HEK293 (cell line): ENCODE measurements at regions not wholly inside any gene's neighbourhood (a gene's known extent, or its start where the extent isn't known, plus 50 kb on each side); places are given as distances from the start of the nearest gene placed in this dataset.

Source experiments
- CTCF ChIA-PET: fragments of 350-600 bp; formaldehyde crosslinking; extraction: SDS; loops from one replicate; lab custom pipeline; 2021; ENCODE audit warnings: antibody characterized with exemption; lab: Yijun Ruan, JAX
- POLR2A ChIA-PET: fragments of 300-600 bp; formaldehyde crosslinking; extraction: SDS; loops from one replicate; lab custom pipeline; 2020; ENCODE audit warnings: antibody characterized with exemption, inconsistent platforms; lab: Yijun Ruan, JAX
- H3K27ac ChIP-seq: fragments of 200-500 bp; sonication (Bioruptor generic); 2 replicates; pipeline ENCODE4 v1.5.1; 2014; ENCODE audit warnings: low read depth, low read length, control low read depth, inconsistent platforms; ENCODE audit errors: extremely low read depth
- H3K36me3 ChIP-seq, 2 experiments: fragments of 200-500 bp in 1 of 2; sonication (Bioruptor generic) in 1 of 2; 1 replicate in 1 of 2; 2 replicates in 1 of 2; pipeline ENCODE4 v1.5.1; 2014 to 2017; ENCODE audit warnings: inconsistent platforms in 2 of 2, low read length in 2 of 2; ENCODE audit not compliant: control insufficient read depth in 2 of 2, insufficient read depth in 1 of 2
- H3K4me1 ChIP-seq: fragments of 200-500 bp; sonication (Bioruptor generic); 2 replicates; pipeline ENCODE4 v1.5.1; 2014; ENCODE audit warnings: mild to moderate bottlenecking, low read length, inconsistent platforms; ENCODE audit not compliant: control insufficient read depth, insufficient read depth
- H3K4me3 ChIP-seq: 2 replicates; pipeline ENCODE4 v1.5.1; 2011; ENCODE audit warnings: low read depth, mild to moderate bottlenecking, control low read depth, low read length, moderate library complexity
- H3K9me3 ChIP-seq: fragments of 200-500 bp; sonication (Bioruptor generic); 2 replicates; pipeline ENCODE4 v1.5.1; 2014; ENCODE audit warnings: low read depth, low read length, inconsistent platforms; ENCODE audit not compliant: control insufficient read depth, insufficient read depth
- ELK4 ChIP-seq: IDR thresholded peaks from 2 replicates; pipeline ENCODE4 v1.6.1; 2011; ENCODE audit warnings: mild to moderate bottlenecking, low read depth, low read length, borderline replicate concordance
- GLI2 ChIP-seq: fragments of 450-650 bp; formaldehyde crosslinking; IDR thresholded peaks from 2 replicates; pipeline ENCODE4; 2017; ENCODE audit warnings: missing biosample characterization, missing genetic modification characterization, low read depth, borderline replicate concordance
- GLIS1 ChIP-seq: fragments of 450-650 bp; formaldehyde crosslinking; IDR thresholded peaks from 2 replicates; pipeline ENCODE4 v1.5.1; 2016; ENCODE audit warnings: missing biosample characterization, missing genetic modification characterization
- PRDM6 ChIP-seq: fragments of 450-650 bp; formaldehyde crosslinking; IDR thresholded peaks from 2 replicates; pipeline ENCODE4 v1.5.1; 2017; ENCODE audit warnings: missing biosample characterization, missing genetic modification characterization
- SP2 ChIP-seq: fragments of 450-650 bp; formaldehyde crosslinking; IDR thresholded peaks from 2 replicates; pipeline ENCODE4 v1.5.1; 2016; ENCODE audit warnings: missing biosample characterization, missing genetic modification characterization
- YY1 ChIP-seq: fragments of 450-650 bp; formaldehyde crosslinking; IDR thresholded peaks from 2 replicates; pipeline ENCODE4 v1.5.1; 2018; ENCODE audit warnings: missing biosample characterization, missing genetic modification characterization
- ZBTB21 ChIP-seq: fragments of 450-650 bp; formaldehyde crosslinking; IDR thresholded peaks from 2 replicates; pipeline ENCODE4 v1.5.1; 2017; ENCODE audit warnings: missing biosample characterization, missing genetic modification characterization
- ZNF114 ChIP-seq: fragments of 450-650 bp; formaldehyde crosslinking; IDR thresholded peaks from 2 replicates; pipeline ENCODE4 v1.5.0; 2017; ENCODE audit warnings: missing biosample characterization, missing genetic modification characterization
- ZNF121 ChIP-seq: fragments of 450-650 bp; formaldehyde crosslinking; IDR thresholded peaks from 2 replicates; pipeline ENCODE4 v1.5.1; 2016; ENCODE audit warnings: missing biosample characterization, missing genetic modification characterization
- ZNF146 ChIP-seq: fragments of 450-650 bp; formaldehyde crosslinking; IDR thresholded peaks from 2 replicates; pipeline ENCODE4 v1.5.1; 2016; ENCODE audit warnings: missing biosample characterization, missing genetic modification characterization
- ZNF16 ChIP-seq: fragments of 450-650 bp; formaldehyde crosslinking; IDR thresholded peaks from 2 replicates; pipeline ENCODE4 v1.5.1; 2016; ENCODE audit warnings: low read depth, missing biosample characterization, missing genetic modification characterization
- ZNF169 ChIP-seq: fragments of 450-650 bp; formaldehyde crosslinking; IDR thresholded peaks from 2 replicates; pipeline ENCODE4 v1.5.1; 2016; ENCODE audit warnings: missing biosample characterization, missing genetic modification characterization
- ZNF26 ChIP-seq: fragments of 450-650 bp; formaldehyde crosslinking; IDR thresholded peaks from 2 replicates; pipeline ENCODE4 v1.5.1; 2016; ENCODE audit warnings: missing biosample characterization, missing genetic modification characterization
- ZNF48 ChIP-seq: fragments of 450-650 bp; formaldehyde crosslinking; IDR thresholded peaks from 2 replicates; pipeline ENCODE4 v1.5.1; 2016; ENCODE audit warnings: missing biosample characterization, missing genetic modification characterization
- ZNF510 ChIP-seq: fragments of 450-650 bp; formaldehyde crosslinking; IDR thresholded peaks from 2 replicates; pipeline ENCODE4 v1.5.1; 2018; ENCODE audit warnings: mild to moderate bottlenecking, missing genetic modification characterization, missing biosample characterization; ENCODE audit not compliant: insufficient replicate concordance
- ZNF596 ChIP-seq: fragments of 450-650 bp; IDR thresholded peaks from 2 replicates; pipeline ENCODE4 v1.5.0; 2018; ENCODE audit warnings: missing biosample characterization, mild to moderate bottlenecking, missing genetic modification characterization, moderate library complexity
- ZNF76 ChIP-seq: fragments of 450-650 bp; formaldehyde crosslinking; IDR thresholded peaks from 2 replicates; pipeline ENCODE4; 2016; ENCODE audit warnings: low read depth, missing biosample characterization, missing genetic modification characterization, borderline replicate concordance
- ZNF768 ChIP-seq: fragments of 450-650 bp; formaldehyde crosslinking; IDR thresholded peaks from 2 replicates; pipeline ENCODE4 v1.5.1; 2018; ENCODE audit warnings: missing biosample characterization, mild to moderate bottlenecking, missing genetic modification characterization
- ZNF777 ChIP-seq: fragments of 450-650 bp; formaldehyde crosslinking; IDR thresholded peaks from 2 replicates; pipeline ENCODE4 v1.5.1; 2017; ENCODE audit warnings: missing biosample characterization, missing genetic modification characterization, borderline replicate concordance
- ZSCAN4 ChIP-seq: fragments of 450-650 bp; formaldehyde crosslinking; IDR thresholded peaks from 2 replicates; pipeline ENCODE4 v1.5.1; 2017; ENCODE audit warnings: missing biosample characterization, missing genetic modification characterization

- H3K36me3 ChIP-seq = no peaks in the 10 kb centered on the region
- POLR2A ChIA-PET = no interaction called here
- no peaks in the 10 kb centered on the region for H3K4me1 ChIP-seq
- no peak overlapping the region for H3K4me3 ChIP-seq
- H3K27ac ChIP-seq = no peak overlapping the region
- H3K9me3 ChIP-seq = no peaks in the 10 kb centered on the region; the same call in 1 of the 2 replicates
- TF ChIP-seq ZNF16 (tag by site-specific recombination) (no peak), ZSCAN4 (tag by site-specific recombination) (no peak), GLI2 (tag by site-specific recombination) (no peak), GLIS1 (no peak), ZNF26 (tag by site-specific recombination) (no peak), ELK4 (no peak), ZNF121 (tag by site-specific recombination) (no peak), ZNF48 (tag by site-specific recombination) (no peak), SP2 (tag by site-specific recombination) (no peak), ZNF768 (no peak), YY1 (tag by site-specific recombination) (no peak), ZNF146 (tag by site-specific recombination) (no peak), ZNF510 (no peak), ZNF76 (tag by site-specific recombination) (no peak), PRDM6 (tag by site-specific recombination) (no peak), ZNF114 (tag by site-specific recombination) (no peak), ZBTB21 (tag by site-specific recombination) (no peak), ZNF169 (tag by site-specific recombination) (no peak), ZNF596 (tag by site-specific recombination) (no peak), ZNF777 (no peak)
- CTCF ChIA-PET = no interaction called here
These were observed 167.7 kb downstream of the ZFP36L2 start for GRCh38 chr2:43058726-43059110.
